UCSD-AML1 (cell line): ENCODE measurements at regions not wholly inside any gene's neighbourhood (a gene's known extent, or its start where the extent isn't known, plus 50 kb on each side); places are given as distances from the start of the nearest gene placed in this dataset.
A peak's percentile ranks its signal among the peaks of the same experiment; 100 is the strongest.

Experiments used
- DNase-seq: peaks from one replicate; lab custom pipeline; 2025; ENCODE audit not compliant: unreplicated experiment; lab: John Stamatoyannopoulos, UW

DNA sequence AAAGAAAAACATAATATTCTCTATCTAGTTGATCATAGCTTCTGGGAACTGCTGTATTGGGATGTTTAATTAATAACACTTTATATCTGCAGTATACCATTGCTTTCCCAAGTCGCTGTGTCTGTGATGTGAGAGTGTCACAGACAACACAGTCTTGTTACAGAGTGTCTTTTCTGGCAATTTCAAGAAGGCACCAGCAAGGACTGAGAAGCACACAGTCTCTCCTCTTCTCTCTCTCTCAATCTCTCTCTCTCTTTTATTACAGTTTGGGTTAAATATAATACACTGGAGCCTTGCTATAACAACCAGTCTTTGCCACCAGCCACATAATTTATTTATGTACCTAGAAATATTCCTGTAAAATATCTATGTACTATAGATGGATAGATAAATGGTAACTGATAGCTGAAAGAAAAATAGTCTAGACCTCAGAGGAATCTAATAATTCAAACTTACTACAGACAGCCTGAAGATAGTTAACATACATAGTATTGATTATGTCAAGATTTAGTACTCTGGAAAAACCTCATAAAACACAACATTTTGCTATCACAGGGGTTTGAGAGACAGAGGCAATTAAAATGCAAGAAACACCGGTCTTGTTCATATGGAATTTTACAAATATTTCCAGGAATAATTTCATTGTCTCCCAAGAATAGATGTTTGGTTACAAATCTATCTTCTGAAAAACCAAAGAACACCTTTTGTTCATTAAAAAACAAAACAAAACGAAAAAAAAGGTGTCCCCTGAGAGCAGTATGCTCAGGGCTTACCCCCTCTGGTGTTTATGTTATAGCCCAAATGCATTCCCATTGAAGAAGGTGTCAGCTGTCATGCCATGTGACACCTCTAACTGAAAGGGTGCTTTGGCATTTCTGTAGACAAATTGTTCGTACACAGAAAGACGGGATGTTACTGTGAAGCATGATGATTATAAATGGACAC, 507.8 kb downstream of the TBC1D4 start:
- DNase-seq, result no peak

DNA sequence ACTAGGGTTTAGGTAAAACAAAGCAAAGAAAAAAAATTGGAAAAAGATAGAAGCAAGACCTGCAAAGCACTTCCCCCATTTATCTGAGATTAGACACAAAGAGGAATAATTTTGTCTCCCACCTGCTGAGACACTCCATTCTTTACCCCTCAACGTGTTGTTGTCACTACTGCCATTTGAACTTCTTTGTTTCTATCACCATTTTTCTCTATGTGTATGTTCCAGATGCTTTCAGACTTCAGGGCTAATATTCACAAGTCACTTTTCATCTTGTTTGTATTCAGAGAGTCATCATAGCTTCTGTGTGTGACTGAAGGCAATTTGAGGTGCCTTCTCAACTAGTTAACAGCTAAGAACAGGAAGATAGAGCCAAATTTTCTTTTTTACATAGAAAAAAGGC, 512.5 kb downstream of the TBC1D4 start:
- no peak for DNase-seq

- DNase-seq, result no peak
These were observed 515.0 kb downstream of the TBC1D4 start for GRCh38 chr13:74966814-74967424.

DNA sequence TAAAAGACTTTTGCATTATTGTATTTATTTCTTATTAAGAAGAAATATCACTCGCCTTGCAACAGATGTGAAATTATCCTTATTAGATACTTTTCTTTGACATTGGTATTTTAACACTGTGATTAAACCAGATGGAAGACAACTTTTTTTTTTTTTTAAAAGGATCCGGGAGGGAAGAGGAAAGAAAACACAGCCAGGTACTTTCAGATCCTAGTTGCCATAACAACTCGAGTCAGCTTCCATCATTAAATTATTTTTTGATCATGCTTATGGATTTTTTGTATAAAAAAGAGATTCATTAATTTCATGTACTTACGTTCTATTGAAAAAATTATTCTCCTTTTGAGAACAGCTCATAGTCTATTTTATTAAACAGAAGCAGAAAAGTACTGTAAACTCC, 515.7 kb downstream of the TBC1D4 start:
- no peak for DNase-seq

DNA sequence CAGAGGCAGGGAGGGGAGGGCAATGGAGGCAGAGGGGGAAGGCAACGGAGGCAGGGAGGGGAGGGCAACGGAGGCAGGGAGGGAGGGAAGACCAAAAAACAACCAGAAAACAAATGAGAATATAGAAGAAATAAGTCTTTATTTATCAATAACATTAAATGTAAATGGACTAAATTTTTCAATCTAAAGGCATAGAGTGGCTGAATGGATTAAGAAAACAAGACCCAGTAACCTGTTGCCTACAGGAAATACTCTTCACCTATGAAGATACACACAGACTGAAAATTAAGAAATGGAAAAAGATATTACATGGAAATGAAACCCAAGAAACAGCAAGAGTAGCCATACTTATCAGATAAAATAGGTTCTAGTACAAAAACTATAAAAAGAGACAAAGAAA, 536.3 kb downstream of the TBC1D4 start:
- DNase-seq, result no peak

- no peak for DNase-seq
These were observed 550.1 kb downstream of the TBC1D4 start for GRCh38 chr13:74931698-74932433.

DNA sequence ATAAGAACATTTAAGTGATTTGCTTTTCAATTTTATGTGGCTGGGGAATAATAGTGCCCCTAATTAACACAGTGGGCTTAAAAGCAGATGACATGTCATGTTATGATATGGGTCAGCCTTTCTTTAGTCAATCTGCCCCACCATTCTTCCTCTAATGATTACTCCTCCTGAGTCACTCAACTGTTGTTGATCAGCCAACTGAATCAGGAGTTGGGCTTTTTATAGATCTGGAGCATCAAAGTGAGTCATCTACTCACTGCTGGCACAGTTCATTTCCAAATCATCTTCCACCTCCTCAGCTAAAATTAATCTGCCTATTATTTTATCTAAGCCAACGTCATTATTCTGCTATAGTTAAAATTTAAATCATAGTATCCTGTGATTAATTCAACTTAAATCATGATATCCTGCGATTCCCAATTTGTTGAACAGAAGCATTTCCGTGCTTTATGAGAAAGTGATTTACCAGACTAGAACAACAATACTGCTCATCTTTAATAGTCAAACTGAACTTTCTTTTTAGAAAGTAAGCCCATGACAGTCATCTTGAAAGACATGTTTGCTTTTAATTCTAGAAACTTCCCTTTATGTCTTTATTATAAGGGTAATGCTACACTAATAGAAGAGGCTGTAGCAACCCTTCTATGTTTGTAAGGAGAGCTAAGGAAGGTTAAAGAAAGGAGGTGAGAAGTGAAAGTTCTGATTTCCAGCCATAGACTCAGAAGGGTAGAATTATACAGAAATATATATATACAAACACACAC, 551.4 kb downstream of the TBC1D4 start:
- DNase-seq, result no peak

DNA sequence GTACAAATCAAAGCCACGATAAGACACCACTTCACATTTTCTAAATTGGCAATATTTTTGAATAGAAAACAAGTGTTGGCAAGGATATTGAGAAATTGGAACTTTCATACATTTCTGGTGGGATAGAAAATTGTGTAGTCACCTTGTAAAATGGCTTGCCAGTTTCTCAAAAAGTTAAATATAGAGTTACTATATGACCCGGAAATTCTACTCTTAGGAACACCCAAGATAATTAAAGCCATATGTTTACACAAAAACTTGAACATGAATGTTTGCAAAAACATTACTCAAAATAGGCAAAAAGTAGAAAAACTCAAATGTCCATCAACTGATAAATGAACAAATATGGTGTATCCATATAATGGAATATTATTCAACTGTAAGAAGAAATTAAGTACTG, 552.5 kb downstream of the TBC1D4 start:
- no peak for DNase-seq

GRCh38 chr13:74927823-74928222, 554.1 kb downstream of the TBC1D4 start:
- DNase-seq, result no peak

- DNase-seq, result no peak
These were observed 559.0 kb downstream of the TBC1D4 start for GRCh38 chr13:74922963-74923362.

DNA sequence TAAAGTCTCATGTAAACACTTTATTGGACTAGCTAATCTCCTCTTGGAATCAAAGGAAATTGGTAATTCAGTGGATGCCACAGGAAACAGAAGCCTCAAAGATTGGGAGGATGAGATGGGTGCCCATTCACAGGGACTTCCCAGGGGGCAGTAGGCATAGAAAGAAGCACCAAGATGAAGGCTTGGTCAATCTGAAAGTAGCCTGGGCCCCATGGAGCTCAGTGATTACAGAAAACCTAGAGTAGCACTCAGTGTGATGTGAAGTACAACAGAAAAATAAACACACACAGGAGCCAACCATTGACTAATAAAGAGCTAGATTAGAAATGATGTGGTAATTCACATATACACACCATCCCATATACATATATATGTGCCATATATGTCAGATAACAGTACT, 560.6 kb downstream of the TBC1D4 start:
- peak; percentile 20 for DNase-seq

DNA sequence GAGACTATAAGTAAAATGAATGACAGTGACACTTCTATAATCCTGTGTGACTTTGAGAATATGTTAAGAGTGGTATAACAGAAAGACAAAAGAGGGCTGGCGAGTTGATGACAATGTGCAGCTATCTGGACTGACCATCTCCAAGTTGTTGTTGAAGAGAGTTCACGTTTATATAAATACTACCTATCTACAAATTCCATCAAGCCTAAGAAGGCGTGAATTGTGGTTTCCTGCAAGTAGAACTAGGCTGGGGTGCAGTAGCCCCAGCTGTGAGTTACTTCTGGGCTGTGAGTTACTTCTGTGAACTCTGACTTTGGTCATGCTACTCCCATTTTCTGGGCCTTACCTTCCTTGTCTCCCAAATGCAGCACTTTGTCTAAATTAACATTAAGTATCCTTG, 561.0 kb downstream of the TBC1D4 start:
- peak; percentile 20 for DNase-seq

- DNase-seq, result no peak
These were observed 561.6 kb downstream of the TBC1D4 start for GRCh38 chr13:74920361-74920760.

- no peak for DNase-seq
These were observed 562.1 kb downstream of the TBC1D4 start for GRCh38 chr13:74919914-74920313.

DNA sequence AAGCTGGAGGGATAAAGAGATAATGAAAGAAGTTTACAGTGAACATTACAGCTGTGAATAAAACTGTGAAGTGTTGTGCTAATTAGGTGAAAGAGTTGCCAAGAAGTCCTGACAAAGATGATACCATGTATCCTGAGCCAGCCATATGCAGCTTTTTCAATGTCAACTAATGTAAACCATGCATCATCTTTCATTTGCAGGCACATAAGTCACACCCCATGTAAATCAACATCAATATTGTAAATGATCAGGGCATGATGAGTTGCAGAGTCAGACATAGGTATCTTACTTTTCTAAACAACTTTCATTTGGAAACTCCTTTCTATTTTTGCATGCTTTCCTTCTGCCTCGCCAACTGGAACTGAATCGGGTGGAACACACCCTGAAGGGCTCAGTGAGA, 569.1 kb downstream of the TBC1D4 start:
- DNase-seq, result no peak

GRCh38 chr13:74910415-74910814, 571.6 kb downstream of the TBC1D4 start:
- DNase-seq, result no peak

DNA sequence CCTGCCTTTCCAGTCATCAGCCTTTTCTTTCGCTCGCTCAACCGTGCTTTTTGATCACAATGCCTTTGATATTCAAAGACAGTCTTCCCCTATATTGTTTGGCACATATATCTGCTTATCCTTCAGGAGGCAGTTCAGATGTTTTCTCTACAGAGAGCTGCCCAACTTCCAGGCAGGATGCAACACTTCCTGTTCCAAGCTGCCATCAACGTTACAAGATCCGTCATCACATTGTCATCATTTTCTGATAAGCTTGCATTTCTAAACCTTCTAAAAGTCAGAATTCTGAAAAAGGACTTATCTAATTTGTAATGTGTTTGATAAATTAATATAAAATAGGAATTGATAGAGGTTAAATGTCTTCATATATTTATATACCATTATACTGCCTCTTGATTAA, 574.2 kb downstream of the TBC1D4 start:
- DNase-seq, result peak; percentile 7

- peak; percentile 14 for DNase-seq
These were observed 577.4 kb downstream of the TBC1D4 start for GRCh38 chr13:74904556-74904955.

DNA sequence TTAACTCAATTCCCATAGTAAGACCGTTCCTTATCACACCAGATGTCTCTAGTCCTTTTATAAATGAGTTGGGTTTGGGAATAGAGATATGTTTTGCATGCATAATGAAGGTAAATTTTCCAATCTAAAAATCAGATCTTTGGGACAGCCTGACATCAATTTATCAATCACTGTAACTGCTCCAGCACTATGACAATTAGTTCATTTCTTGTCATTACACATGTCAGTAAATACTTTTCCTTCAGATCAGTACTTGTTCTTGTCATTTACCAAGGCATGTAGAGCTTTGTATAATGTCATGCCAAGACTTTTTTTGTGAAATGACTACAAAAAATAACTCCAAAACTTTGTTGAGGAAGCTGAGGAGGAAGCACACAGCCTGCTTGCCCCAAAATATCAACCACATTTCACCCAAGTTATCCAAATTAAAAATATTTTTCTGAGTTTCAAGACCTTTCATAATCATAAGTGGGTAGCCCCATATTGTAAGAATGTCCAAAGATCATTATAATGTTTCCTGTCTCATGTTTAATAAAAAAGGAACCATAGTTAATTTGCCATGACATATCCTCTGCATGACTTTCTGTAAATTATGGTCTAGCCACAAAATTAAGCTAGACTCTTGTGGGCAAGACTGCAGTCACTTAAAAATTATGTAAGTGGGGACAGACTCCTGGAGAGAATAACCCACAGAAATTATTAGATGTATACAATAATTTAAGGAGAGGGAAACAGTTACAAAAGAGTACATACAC, 586.8 kb downstream of the TBC1D4 start:
- no peak for DNase-seq

GRCh38 chr13:74892096-74892495, 589.9 kb downstream of the TBC1D4 start:
- DNase-seq, result no peak
